CD8-positive, alpha-beta memory T cell (primary cell): ENCODE measurements at regions not wholly inside any gene's neighbourhood (a gene's known extent, or its start where the extent isn't known, plus 50 kb on each side); places are given as distances from the start of the nearest gene placed in this dataset.
"Not testable (repeated sequence)": the region's sequence is repeated elsewhere in the genome, so short reads cannot be mapped to it uniquely, and the experiment has no call there.

Experiments used
- CTCF ChIA-PET: fragments of 350-600 bp; sonication (Branson Sonifier 250); formaldehyde crosslinking; loops from one replicate; lab custom pipeline; 2021; ENCODE audit warnings: antibody characterized with exemption; lab: Charles Lee
- POLR2A ChIA-PET: fragments of 350-600 bp; sonication (Branson Sonifier 250); formaldehyde crosslinking; loops from one replicate; lab custom pipeline; 2021; ENCODE audit warnings: antibody characterized with exemption; lab: Charles Lee
- DNase-seq, 5 donors: peaks; one replicate each; pipeline versions ENCODE4 v3.0.0 to v3.0.0-alpha.2; 2020 to 2022; ENCODE audit warnings: mixed read lengths in 1 of 5
- H3K27ac ChIP-seq: one replicate; pipeline ENCODE4 v1.7.0; 2013; ENCODE audit warnings: low read depth, mild to moderate bottlenecking, low read length, moderate library complexity
- H3K27me3 ChIP-seq: 2 replicates; pipeline ENCODE4 v1.7.0; 2013; ENCODE audit warnings: low read length, mild to moderate bottlenecking; ENCODE audit not compliant: insufficient read depth, poor library complexity, severe bottlenecking
- H3K36me3 ChIP-seq: 2 replicates; pipeline ENCODE4 v1.7.0; 2013; ENCODE audit warnings: mild to moderate bottlenecking, low read length, moderate library complexity; ENCODE audit not compliant: insufficient read depth
- H3K4me1 ChIP-seq: 2 replicates; pipeline ENCODE4 v1.7.0; 2013; ENCODE audit warnings: mild to moderate bottlenecking, low read length, moderate library complexity; ENCODE audit not compliant: insufficient read depth
- H3K4me3 ChIP-seq: 2 replicates; pipeline ENCODE4 v1.7.0; 2013; ENCODE audit warnings: mild to moderate bottlenecking, low read length
- H3K9me3 ChIP-seq: 2 replicates; pipeline ENCODE4 v1.7.0; 2013; ENCODE audit warnings: mild to moderate bottlenecking, low read length
- H3K27ac Mint-ChIP-seq, 8 donors: one replicate each; pipeline ENCODE4 v1.8.0; 2020 to 2021; ENCODE audit warnings: mixed read lengths in 8 of 8, mild to moderate bottlenecking in 6 of 8, inconsistent platforms in 3 of 8, moderate library complexity in 3 of 8
- H3K27me3 Mint-ChIP-seq, 2 donors: one replicate each; pipeline ENCODE4 v1.8.0; 2020 to 2021; ENCODE audit warnings: mixed read lengths in 2 of 2, mild to moderate bottlenecking in 1 of 2, moderate library complexity in 1 of 2
- H3K36me3 Mint-ChIP-seq, 3 donors: one replicate each; pipeline ENCODE4 v1.8.0; 2020 to 2021; ENCODE audit warnings: mixed read lengths in 3 of 3, inconsistent platforms in 1 of 3, mild to moderate bottlenecking in 1 of 3
- H3K4me1 Mint-ChIP-seq, 3 donors: one replicate each; pipeline ENCODE4 v1.8.0; 2020 to 2021; ENCODE audit warnings: mixed read lengths in 3 of 3, inconsistent platforms in 1 of 3, mild to moderate bottlenecking in 1 of 3
- H3K4me3 Mint-ChIP-seq, 7 donors: one replicate each; pipeline ENCODE4 v1.8.0; 2020 to 2021; ENCODE audit warnings: mixed read lengths in 7 of 7, mild to moderate bottlenecking in 6 of 7, moderate library complexity in 4 of 7, inconsistent platforms in 2 of 7
- H3K9me3 Mint-ChIP-seq, 5 donors: one replicate each; pipeline ENCODE4 v1.8.0; 2020 to 2022; ENCODE audit warnings: mixed read lengths in 5 of 5, mild to moderate bottlenecking in 3 of 5, moderate library complexity in 2 of 5, inconsistent platforms in 1 of 5

GRCh38 chr13:18235172-18235571 lies 946.5 kb downstream of the TUBA3C start:
- Histone ChIP-seq H3K4me3 (no peak overlapping the region), H3K4me1 (no peaks in the 10 kb centered on the region), H3K36me3 (no peaks in the 10 kb centered on the region), H3K27me3 (no peaks in the 10 kb centered on the region), H3K27ac (no peak overlapping the region), H3K9me3 (no peaks in the 10 kb centered on the region)
- Mint-ChIP-seq H3K36me3 (no peaks in the 10 kb centered on the region), H3K4me3 (no peak overlapping the region), H3K27ac (no peak overlapping the region), H3K4me1 (no peaks in the 10 kb centered on the region), H3K27me3 (no peaks in the 10 kb centered on the region), H3K9me3 (peaks cover 0 to 10% (median 7%) of the 10 kb centered on the region in 5 donors)
- ChIA-PET CTCF (no interaction called here), POLR2A (no interaction called here)
- no peak for DNase-seq

GRCh38 chr13:18234451-18234850 lies 947.2 kb downstream of the TUBA3C start:
- H3K4me3 ChIP-seq, H3K27me3 ChIP-seq, H3K36me3 ChIP-seq, H3K4me1 ChIP-seq, H3K27ac Mint-ChIP-seq, H3K4me3 Mint-ChIP-seq, H3K27me3 Mint-ChIP-seq, CTCF ChIA-PET, H3K27ac ChIP-seq, H3K4me1 Mint-ChIP-seq, POLR2A ChIA-PET, H3K9me3 Mint-ChIP-seq, H3K36me3 Mint-ChIP-seq, H3K9me3 ChIP-seq, DNase-seq: not testable (repeated sequence)

GRCh38 chr13:18233783-18234299 lies 947.8 kb downstream of the TUBA3C start:
- no peaks in the 10 kb centered on the region for H3K4me1 Mint-ChIP-seq
- no peak overlapping the region for H3K27ac Mint-ChIP-seq
- H3K4me1 ChIP-seq, result no peaks in the 10 kb centered on the region
- H3K36me3 Mint-ChIP-seq, result no peaks in the 10 kb centered on the region
- DNase-seq, result no peak
- H3K4me3 Mint-ChIP-seq, result no peak overlapping the region
- no peak overlapping the region for H3K4me3 ChIP-seq
- H3K27ac ChIP-seq, result no peak overlapping the region
- CTCF ChIA-PET, result no interaction called here
- no peaks in the 10 kb centered on the region for H3K27me3 ChIP-seq
- H3K9me3 ChIP-seq, result no peaks in the 10 kb centered on the region
- peaks cover 0 to 10% (median 5%) of the 10 kb centered on the region in 5 donors for H3K9me3 Mint-ChIP-seq
- H3K27me3 Mint-ChIP-seq, result no peaks in the 10 kb centered on the region
- no peaks in the 10 kb centered on the region for H3K36me3 ChIP-seq
- POLR2A ChIA-PET, result no interaction called here

DNA sequence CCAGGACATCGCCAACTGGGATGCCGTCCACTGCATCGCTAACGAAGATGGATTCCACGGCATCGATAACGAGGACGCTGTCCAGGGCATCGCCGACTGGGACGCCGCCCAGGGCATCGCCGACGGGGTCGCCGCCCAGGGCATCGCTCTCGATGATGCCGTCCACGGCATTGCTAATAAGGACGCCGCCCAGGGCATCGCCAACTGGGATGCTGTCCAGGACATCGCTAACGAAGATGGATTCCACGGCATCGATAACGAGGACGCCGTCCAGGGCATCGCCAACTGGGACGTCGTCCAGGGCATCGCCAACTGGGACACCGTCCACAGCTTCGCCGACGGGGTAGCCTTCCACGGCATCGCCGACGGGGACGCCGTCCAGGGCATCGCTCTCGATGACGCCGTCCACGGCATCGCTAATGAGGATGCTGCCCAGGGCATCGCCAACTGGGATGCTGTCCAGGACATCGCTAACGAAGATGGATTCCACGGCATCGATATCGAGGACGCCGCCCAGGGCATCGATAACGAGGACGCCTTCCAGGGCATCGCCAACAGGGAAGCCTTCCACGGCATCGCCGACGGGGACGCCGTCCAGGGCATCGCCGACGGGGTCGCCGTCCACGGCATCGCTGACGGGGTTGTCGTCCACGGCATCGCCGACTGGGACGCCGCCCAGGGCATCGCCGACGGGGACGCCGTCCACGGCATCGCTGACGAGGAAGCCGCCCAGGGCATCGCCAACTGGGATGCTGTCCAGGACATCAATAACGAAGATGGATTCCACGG lies 948.4 kb downstream of the TUBA3C start:
- ChIA-PET POLR2A (no interaction called here), CTCF (no interaction called here)
- H3K27ac ChIP-seq, result no peak overlapping the region
- no peaks in the 10 kb centered on the region for H3K27me3 Mint-ChIP-seq
- H3K9me3 Mint-ChIP-seq, result peaks cover 0 to 10% (median 3%) of the 10 kb centered on the region in 5 donors
- no peaks in the 10 kb centered on the region for H3K4me1 Mint-ChIP-seq
- no peak for DNase-seq
- H3K27me3 ChIP-seq, result no peaks in the 10 kb centered on the region
- H3K36me3 ChIP-seq, result no peaks in the 10 kb centered on the region
- no peak overlapping the region for H3K27ac Mint-ChIP-seq
- no peak overlapping the region for H3K4me3 Mint-ChIP-seq
- H3K9me3 ChIP-seq, result no peaks in the 10 kb centered on the region
- no peaks in the 10 kb centered on the region for H3K36me3 Mint-ChIP-seq
- no peak overlapping the region for H3K4me3 ChIP-seq
- no peaks in the 10 kb centered on the region for H3K4me1 ChIP-seq

GRCh38 chr13:18232298-18232993 lies 949.2 kb downstream of the TUBA3C start:
- Mint-ChIP-seq H3K4me3 (no peak overlapping the region), H3K27ac (no peak overlapping the region), H3K9me3 (peaks cover 0 to 8% (median 1%) of the 10 kb centered on the region in 5 donors), H3K4me1 (peaks cover 0 to 2% (median 0%) of the 10 kb centered on the region in 3 donors), H3K27me3 (no peaks in the 10 kb centered on the region), H3K36me3 (no peaks in the 10 kb centered on the region)
- Histone ChIP-seq H3K36me3 (no peaks in the 10 kb centered on the region), H3K27me3 (no peaks in the 10 kb centered on the region), H3K9me3 (no peaks in the 10 kb centered on the region), H3K27ac (no peak overlapping the region), H3K4me3 (no peak overlapping the region), H3K4me1 (no peaks in the 10 kb centered on the region)
- CTCF ChIA-PET, result no interaction called here
- no peak for DNase-seq
- POLR2A ChIA-PET, result no interaction called here

GRCh38 chr13:18224411-18224810 lies 957.2 kb downstream of the TUBA3C start:
- Mint-ChIP-seq H3K4me1 (peaks cover 0 to 14% (median 4%) of the 10 kb centered on the region in 3 donors), H3K4me3 (peak overlapping the region in 2 of 7 donors; percentile 3 to 61)
- H3K4me3 ChIP-seq, H3K36me3 Mint-ChIP-seq, H3K27ac Mint-ChIP-seq, H3K4me1 ChIP-seq, H3K36me3 ChIP-seq, CTCF ChIA-PET, H3K9me3 Mint-ChIP-seq, H3K9me3 ChIP-seq, H3K27ac ChIP-seq, POLR2A ChIA-PET, H3K27me3 ChIP-seq, H3K27me3 Mint-ChIP-seq: not testable (repeated sequence)
- peak in 3 of 5 donors; percentile 12 to 49 (median 14) for DNase-seq

- H3K4me3 Mint-ChIP-seq, H3K36me3 Mint-ChIP-seq, H3K27me3 ChIP-seq, H3K27ac ChIP-seq, H3K9me3 ChIP-seq, POLR2A ChIA-PET, H3K27me3 Mint-ChIP-seq, H3K4me1 Mint-ChIP-seq, H3K4me3 ChIP-seq, H3K4me1 ChIP-seq, H3K36me3 ChIP-seq, CTCF ChIA-PET, H3K27ac Mint-ChIP-seq, DNase-seq: not testable (repeated sequence)
- H3K9me3 Mint-ChIP-seq, result peaks cover 6 to 14% (median 11%) of the 10 kb centered on the region in 5 donors
These were observed 966.9 kb downstream of the TUBA3C start for GRCh38 chr13:18214689-18215088.

DNA sequence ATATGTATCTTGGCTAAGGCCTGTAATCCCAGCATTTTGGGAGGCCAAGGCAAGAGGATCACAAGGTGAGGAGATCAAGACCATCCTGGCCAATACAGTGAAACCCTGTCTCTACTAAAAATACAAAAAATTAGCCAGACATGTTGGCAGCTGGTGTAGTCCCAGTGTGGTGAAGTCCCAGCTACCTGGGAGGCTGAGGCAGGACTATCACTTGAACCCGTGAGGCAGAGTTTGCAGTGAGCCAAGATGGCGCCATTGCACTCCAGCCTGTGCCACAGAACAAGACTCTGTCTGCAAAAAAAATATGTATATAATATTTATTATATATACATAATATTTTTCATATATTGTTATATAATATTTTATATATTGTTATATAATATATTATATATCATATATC lies 968.1 kb downstream of the TUBA3C start:
- DNase-seq, CTCF ChIA-PET, H3K4me3 ChIP-seq, H3K36me3 ChIP-seq, H3K27ac Mint-ChIP-seq, H3K4me1 ChIP-seq, H3K36me3 Mint-ChIP-seq, POLR2A ChIA-PET, H3K9me3 ChIP-seq, H3K4me3 Mint-ChIP-seq, H3K27ac ChIP-seq, H3K27me3 ChIP-seq, H3K27me3 Mint-ChIP-seq, H3K4me1 Mint-ChIP-seq: not testable (repeated sequence)
- H3K9me3 Mint-ChIP-seq, result peaks cover 6 to 14% (median 11%) of the 10 kb centered on the region in 5 donors
